ENCODE measurements at regions not wholly inside any gene's neighbourhood (a gene's known extent, or its start where the extent isn't known, plus 50 kb on each side); places are given as distances from the start of the nearest gene placed in this dataset.
"Not testable (repeated sequence)": the region's sequence is repeated elsewhere in the genome, so short reads cannot be mapped to it uniquely, and the experiment has no call there.

DNA sequence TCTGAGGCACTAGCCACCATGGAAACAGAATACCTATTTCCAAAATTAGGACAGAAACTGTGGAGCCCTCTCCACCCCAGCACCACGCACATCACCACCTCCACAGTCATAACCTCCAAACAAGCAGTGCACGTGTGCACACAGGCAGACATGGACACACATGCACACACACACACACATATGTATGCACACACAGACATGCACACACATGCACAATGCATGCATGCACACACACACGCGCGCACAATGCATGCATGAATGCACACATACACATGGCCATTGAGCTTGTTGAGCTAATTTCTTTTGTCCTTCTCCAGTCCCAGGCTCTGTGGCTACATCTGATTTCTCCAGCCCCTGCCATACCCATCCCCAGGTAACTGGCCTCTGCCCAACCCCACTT lies 161.6 kb upstream of the EPB41L3 start:
- TF ChIP-seq, protein P1, sequence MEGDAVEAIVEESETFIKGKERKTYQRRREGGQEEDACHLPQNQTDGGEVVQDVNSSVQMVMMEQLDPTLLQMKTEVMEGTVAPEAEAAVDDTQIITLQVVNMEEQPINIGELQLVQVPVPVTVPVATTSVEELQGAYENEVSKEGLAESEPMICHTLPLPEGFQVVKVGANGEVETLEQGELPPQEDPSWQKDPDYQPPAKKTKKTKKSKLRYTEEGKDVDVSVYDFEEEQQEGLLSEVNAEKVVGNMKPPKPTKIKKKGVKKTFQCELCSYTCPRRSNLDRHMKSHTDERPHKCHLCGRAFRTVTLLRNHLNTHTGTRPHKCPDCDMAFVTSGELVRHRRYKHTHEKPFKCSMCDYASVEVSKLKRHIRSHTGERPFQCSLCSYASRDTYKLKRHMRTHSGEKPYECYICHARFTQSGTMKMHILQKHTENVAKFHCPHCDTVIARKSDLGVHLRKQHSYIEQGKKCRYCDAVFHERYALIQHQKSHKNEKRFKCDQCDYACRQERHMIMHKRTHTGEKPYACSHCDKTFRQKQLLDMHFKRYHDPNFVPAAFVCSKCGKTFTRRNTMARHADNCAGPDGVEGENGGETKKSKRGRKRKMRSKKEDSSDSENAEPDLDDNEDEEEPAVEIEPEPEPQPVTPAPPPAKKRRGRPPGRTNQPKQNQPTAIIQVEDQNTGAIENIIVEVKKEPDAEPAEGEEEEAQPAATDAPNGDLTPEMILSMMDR (conservative IDR thresholded peaks at IDR 0.05) = no peak
- no peak overlapping the region for H3K27ac ChIP-seq

DNA sequence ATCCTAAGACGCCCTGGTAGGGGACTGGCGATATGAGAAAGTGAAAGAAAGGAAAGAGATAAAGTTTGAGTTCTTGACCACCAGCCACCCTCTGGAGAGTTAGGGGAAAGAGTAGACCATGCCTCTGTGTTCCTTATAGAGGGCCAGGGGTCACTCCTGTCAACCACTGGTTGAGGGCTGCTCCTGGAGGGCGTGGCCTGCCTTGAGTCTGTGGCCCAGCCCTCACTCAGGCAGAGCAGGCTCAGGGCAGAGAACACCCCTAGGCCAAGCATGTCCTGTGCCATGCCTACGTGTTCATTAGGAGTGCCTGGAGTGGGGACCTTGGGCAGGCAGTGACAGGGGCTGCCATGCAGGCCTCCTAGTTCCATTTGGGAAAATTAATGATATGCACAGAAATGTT lies 161.1 kb upstream of the EPB41L3 start:
- H3K27ac ChIP-seq = no peak overlapping the region
- TF ChIP-seq, protein P1 (conservative IDR thresholded peaks at IDR 0.05) = no peak

DNA sequence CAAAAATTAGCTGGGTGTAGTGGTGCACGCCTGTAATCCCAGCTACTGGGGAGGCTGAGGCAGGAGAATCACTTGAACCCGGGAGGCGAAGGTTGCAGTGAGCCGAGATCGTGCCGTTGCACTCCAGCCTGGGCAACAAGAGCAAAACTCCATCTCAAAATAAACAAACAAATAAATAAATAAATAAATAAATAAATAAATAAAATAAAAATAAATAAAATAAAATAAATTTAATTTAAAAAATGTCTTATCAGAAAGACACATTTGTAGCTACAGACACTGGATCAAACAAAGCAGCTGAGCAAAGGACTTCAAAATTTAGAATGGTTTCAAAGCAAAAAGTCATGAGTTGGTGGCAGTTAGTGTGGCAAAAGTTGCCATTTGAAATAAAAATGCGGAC lies 158.2 kb upstream of the EPB41L3 start:
- not testable (repeated sequence) for H3K27ac ChIP-seq

DNA sequence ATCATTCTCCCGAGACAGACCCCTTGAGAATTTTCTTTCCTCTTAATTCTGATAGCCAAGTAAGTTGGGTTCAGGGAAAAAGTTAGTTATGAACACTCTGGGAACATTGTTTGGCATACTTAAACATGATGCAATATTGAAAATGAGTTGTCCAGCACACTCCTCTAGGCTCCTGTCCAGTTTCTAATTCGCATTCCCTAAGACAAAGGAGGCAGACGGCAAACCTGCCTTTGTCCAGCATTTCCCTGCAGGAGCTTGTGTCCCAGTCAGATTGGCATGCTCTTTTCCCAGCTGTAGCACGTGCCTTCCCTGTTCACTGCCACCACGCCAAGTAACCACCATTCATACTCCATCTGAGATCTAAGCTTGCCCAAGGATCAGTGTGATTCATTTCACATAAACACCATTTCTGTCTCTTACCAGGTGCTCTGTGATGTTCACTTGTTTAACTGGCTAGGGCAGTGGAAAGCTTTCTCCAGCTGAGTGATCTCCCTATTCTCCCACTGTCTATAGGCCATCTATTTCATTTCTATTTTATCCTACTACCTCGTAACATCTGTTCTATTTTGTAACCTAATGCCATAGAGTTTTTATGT lies 150.0 kb upstream of the EPB41L3 start:
- TF ChIP-seq, protein P1 (conservative IDR thresholded peaks at IDR 0.05) = no peak
- no peak overlapping the region for H3K27ac ChIP-seq

DNA sequence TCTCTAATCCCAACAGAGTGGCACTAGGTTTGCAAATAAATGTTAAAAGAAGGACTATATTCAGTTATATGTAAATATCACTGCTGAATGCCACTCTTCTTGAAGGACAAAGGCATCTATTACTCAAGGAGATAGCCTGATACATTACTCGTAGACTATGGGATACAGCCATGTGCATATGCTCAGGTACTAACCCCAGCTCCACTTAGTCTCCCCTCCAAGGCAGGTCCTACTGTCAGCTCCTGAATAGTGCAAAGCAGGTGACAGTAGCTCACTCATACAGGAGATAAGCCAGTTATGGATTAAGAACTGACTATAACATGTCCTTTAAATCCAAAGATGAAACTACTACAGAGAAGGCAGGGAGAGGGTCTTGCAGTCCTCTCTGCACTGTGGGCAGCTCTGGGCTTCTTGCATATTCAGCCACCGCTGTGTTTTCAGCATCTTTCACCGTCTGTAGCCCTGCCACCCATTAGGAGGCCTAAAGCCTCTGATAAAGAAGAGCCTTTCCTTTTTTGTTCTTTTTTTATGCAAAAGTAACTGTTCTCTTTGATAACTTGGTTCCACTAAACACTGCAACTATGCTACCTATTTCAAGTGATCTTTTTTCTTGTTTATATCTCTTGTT lies 135.1 kb upstream of the EPB41L3 start:
- no peak overlapping the region for H3K27ac ChIP-seq
- TF ChIP-seq, protein P1 (conservative IDR thresholded peaks at IDR 0.05) = no peak

DNA sequence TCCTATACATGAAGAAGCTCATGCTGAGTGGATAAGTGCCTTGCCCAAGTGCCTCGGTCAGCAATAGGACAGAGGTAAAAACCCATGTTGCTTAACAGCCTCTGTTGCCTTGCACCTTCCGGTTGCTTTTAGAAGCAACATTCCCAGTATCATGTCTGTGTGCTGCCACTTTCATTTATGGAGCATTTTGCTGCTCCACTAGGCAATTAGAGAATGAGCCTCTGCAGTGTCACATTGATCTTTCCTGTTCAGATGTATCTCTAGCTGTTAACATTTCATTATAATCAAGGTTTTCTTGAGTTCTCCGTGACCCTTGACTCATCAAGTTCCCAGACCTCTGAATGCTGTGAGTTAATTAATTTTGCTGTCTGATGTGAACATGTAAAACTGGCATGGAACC lies 134.5 kb upstream of the EPB41L3 start:
- H3K27ac ChIP-seq = no peak overlapping the region

DNA sequence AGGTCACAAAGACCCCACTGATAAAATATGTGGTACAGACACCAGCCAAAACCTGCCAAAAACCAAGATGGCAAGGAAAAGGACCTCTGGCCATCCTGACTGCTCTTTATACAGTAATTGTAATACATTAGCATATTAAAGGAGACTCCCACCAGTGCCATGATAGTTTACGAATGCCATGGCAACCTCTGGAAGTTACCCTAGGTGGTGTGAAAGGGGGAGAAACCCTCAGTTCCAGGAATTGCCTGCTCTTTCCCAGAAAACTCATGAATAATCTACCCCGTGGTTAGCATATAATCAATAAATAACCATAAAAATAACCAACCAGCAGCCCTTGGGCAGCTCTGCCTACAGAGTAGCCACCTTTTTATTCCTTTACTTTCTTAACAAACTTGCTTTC lies 129.8 kb upstream of the EPB41L3 start:
- TF ChIP-seq, protein P1 (conservative IDR thresholded peaks at IDR 0.05) = no peak
- H3K27ac ChIP-seq = no peak overlapping the region

More for the DNA sequence above, 134.5 kb upstream of the EPB41L3 start:
- TF ChIP-seq, protein P1 (conservative IDR thresholded peaks at IDR 0.05) = no peak

DNA sequence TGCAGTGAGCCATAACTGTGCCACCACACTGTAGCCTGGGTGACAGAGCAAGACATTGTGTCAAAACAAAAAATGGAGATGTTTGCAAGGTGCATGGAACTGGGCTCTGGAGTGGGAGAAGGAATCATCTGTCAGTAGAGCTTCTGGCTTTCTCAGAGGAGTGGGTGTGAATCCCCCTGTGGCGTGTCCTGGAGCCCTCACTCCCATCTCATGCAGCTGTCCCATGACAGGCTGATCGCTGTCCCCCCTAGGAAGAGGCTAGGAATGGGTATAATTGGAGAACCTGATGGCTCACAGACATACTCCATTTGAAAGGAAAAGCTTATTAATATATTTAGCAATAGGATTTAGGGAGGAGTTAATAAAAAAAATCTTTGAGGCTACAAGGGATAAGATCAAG lies 125.8 kb upstream of the EPB41L3 start:
- TF ChIP-seq, protein P1 (conservative IDR thresholded peaks at IDR 0.05) = no peak
- H3K27ac ChIP-seq = no peak overlapping the region

Data from VCaP (cell line).